ENCODE measurements at regions not wholly inside any gene's neighbourhood (a gene's known extent, or its start where the extent isn't known, plus 50 kb on each side); places are given as distances from the start of the nearest gene placed in this dataset.

- Histone ChIP-seq H3K79me2 (ENCODE audit: insufficient read depth, low read length) (no peaks in the 10 kb centered on the region), H3K9ac (ENCODE audit: low read length) (no peak overlapping the region), H3K4me2 (ENCODE audit: low read length) (no peak overlapping the region), H3K9me3 (ENCODE audit: control insufficient read depth in 1 of 2, insufficient read depth in 1 of 2, low read depth in 1 of 2, low read length in 2 of 2) (no peaks in the 10 kb centered on the region), H2AFZ (ENCODE audit: low read depth, low read length, poor library complexity, severe bottlenecking) (no peak overlapping the region), H3K4me3 (replicated peaks in 1 of 2; ENCODE audit: low read depth in 1 of 2, low read length in 2 of 2) (no peak overlapping the region), H3K9me2 (ENCODE audit: insufficient read depth) (no peaks in the 10 kb centered on the region), H3K36me3 (ENCODE audit: control insufficient read depth in 1 of 2, insufficient read depth in 2 of 2, low read length in 2 of 2) (0 out of 4 replicates have a peak, but pooled peaks cover 0 to 6% of the 10 kb centered on the region in 2 experiments), H3K27ac (ENCODE audit: low read depth, low read length) (no peak overlapping the region), H3K27me3 (ENCODE audit: insufficient read depth, low read length) (no peaks in the 10 kb centered on the region), H3K4me1 (ENCODE audit: control insufficient read depth in 1 of 2, insufficient read depth in 2 of 2, low read length in 2 of 2) (no peaks in the 10 kb centered on the region), H4K20me1 (ENCODE audit: insufficient read depth) (no peaks in the 10 kb centered on the region)
- BruUV-seq (replicated peaks), result no TSS peak
- intact Hi-C loops (cut with micrococcal nuclease), result no loop called here
- TF ChIP-seq ATF3 (IDR thresholded peaks at IDR 0.05) (no peak), POLR2AphosphoS5 (IDR thresholded peaks at IDR 0.05; ENCODE audit: low read depth, low read length) (no peak), JUND (IDR thresholded peaks at IDR 0.05) (no peak), EZH2phosphoT487 (IDR thresholded peaks at IDR 0.05; ENCODE audit: borderline replicate concordance) (no peak), ELF1 (IDR thresholded peaks at IDR 0.05; ENCODE audit: borderline replicate concordance, low read depth) (no peak), EGR1 (IDR thresholded peaks at IDR 0.05; ENCODE audit: low read depth) (no peak), CTCF (IDR thresholded peaks at IDR 0.05 in 2 of 3, conservative IDR thresholded peaks at IDR 0.05 in 1 of 3; ENCODE audit: borderline replicate concordance in 1 of 3, insufficient read depth in 1 of 3, low read depth in 2 of 3, low read length in 2 of 3) (no peak), SIN3A (IDR thresholded peaks at IDR 0.05; ENCODE audit: low read depth) (no peak), RAD21 (IDR thresholded peaks at IDR 0.05; ENCODE audit: low read depth) (no peak)
- ChIA-PET CTCF (no interaction called here), POLR2A (no interaction called here), RAD21 (ENCODE audit: low non-redundant PET in 1 of 2, low total read pairs in 2 of 2, uncharacterized antibody in 2 of 2, unreplicated experiment in 2 of 2) (no interaction called here)
- DNase-seq (ENCODE audit: low read depth, low spot score), result no peak
- ATAC-seq, result no peak
These were observed 65.1 kb downstream of the RRM2 start for GRCh38 chr2:10187661-10188060.

GRCh38 chr2:10188211-10188610 is 65.7 kb downstream of the RRM2 start:
- intact Hi-C loops (cut with micrococcal nuclease), result no loop called here
- no peaks in the 10 kb centered on the region for H3K4me1 ChIP-seq (ENCODE audit: control insufficient read depth in 1 of 2, insufficient read depth in 2 of 2, low read length in 2 of 2)
- peak; percentile 35 for DNase-seq (ENCODE audit: low read depth, low spot score)
- H3K27ac ChIP-seq (ENCODE audit: low read depth, low read length), result no peak overlapping the region
- no peaks in the 10 kb centered on the region for H3K79me2 ChIP-seq (ENCODE audit: insufficient read depth, low read length)
- H3K9ac ChIP-seq (ENCODE audit: low read length), result no peak overlapping the region
- no peaks in the 10 kb centered on the region for H4K20me1 ChIP-seq (ENCODE audit: insufficient read depth)
- ChIA-PET CTCF (interaction anchor here (1.2 to 1.5 kb wide), 4 partner anchors 47 to 247 kb away, joined by 3 to 6 read pairs (median 4); no protein-coding TSS in a partner anchor), POLR2A (no interaction called here), RAD21 (ENCODE audit: low non-redundant PET in 1 of 2, low total read pairs in 2 of 2, uncharacterized antibody in 2 of 2, unreplicated experiment in 2 of 2) (no interaction called here)
- no TSS peak for BruUV-seq (replicated peaks)
- no peaks in the 10 kb centered on the region for H3K9me2 ChIP-seq (ENCODE audit: insufficient read depth)
- no peak overlapping the region for H2AFZ ChIP-seq (ENCODE audit: low read depth, low read length, poor library complexity, severe bottlenecking)
- H3K27me3 ChIP-seq (ENCODE audit: insufficient read depth, low read length), result no peaks in the 10 kb centered on the region
- peak; percentile 70 for ATAC-seq
- H3K36me3 ChIP-seq (ENCODE audit: control insufficient read depth in 1 of 2, insufficient read depth in 2 of 2, low read length in 2 of 2), result 0 out of 4 replicates have a peak, but pooled peaks cover 0 to 6% of the 10 kb centered on the region in 2 experiments
- no peak overlapping the region for H3K4me2 ChIP-seq (ENCODE audit: low read length)
- H3K4me3 ChIP-seq (replicated peaks in 1 of 2; ENCODE audit: low read depth in 1 of 2, low read length in 2 of 2), result no peak overlapping the region
- H3K9me3 ChIP-seq (ENCODE audit: control insufficient read depth in 1 of 2, insufficient read depth in 1 of 2, low read depth in 1 of 2, low read length in 2 of 2), result no peaks in the 10 kb centered on the region
- no peak for TF ChIP-seq EZH2phosphoT487 (IDR thresholded peaks at IDR 0.05; ENCODE audit: borderline replicate concordance)
- TF ChIP-seq ZNF274 (IDR thresholded peaks at IDR 0.05; ENCODE audit: low read depth, low read length), result no peak
- no peak for TF ChIP-seq EGR1 (IDR thresholded peaks at IDR 0.05; ENCODE audit: low read depth)
- no peak for TF ChIP-seq MAX (IDR thresholded peaks at IDR 0.05)
- TF ChIP-seq SIN3A (IDR thresholded peaks at IDR 0.05; ENCODE audit: low read depth), result no peak
- no peak for TF ChIP-seq ZBTB33 (IDR thresholded peaks at IDR 0.05; ENCODE audit: extremely low read depth, insufficient replicate concordance, low read length)
- TF ChIP-seq CTCF (IDR thresholded peaks at IDR 0.05 in 2 of 3, conservative IDR thresholded peaks at IDR 0.05 in 1 of 3; ENCODE audit: borderline replicate concordance in 1 of 3, insufficient read depth in 1 of 3, low read depth in 2 of 3, low read length in 2 of 3), result peak; percentile 52 to 95 (median 61)
- TF ChIP-seq ELF1 (IDR thresholded peaks at IDR 0.05; ENCODE audit: borderline replicate concordance, low read depth), result no peak
- TF ChIP-seq SRF (IDR thresholded peaks at IDR 0.05; ENCODE audit: low read depth), result no peak
